Activated CD4-positive, alpha-beta T cell treated with anti-CD3 and anti-CD28 coated beads for 24 hours (primary cell): ENCODE measurements at regions not wholly inside any gene's neighbourhood (a gene's known extent, or its start where the extent isn't known, plus 50 kb on each side); places are given as distances from the start of the nearest gene placed in this dataset.
A peak's percentile ranks its signal among the peaks of the same experiment; 100 is the strongest.
"Not testable (repeated sequence)": the region's sequence is repeated elsewhere in the genome, so short reads cannot be mapped to it uniquely, and the experiment has no call there.

Source experiments
- DNase-seq, 2 donors: peaks; one replicate each; pipeline ENCODE4 v3.0.0-alpha.2; 2020; ENCODE audit warnings: low read depth in 2 of 2

DNA sequence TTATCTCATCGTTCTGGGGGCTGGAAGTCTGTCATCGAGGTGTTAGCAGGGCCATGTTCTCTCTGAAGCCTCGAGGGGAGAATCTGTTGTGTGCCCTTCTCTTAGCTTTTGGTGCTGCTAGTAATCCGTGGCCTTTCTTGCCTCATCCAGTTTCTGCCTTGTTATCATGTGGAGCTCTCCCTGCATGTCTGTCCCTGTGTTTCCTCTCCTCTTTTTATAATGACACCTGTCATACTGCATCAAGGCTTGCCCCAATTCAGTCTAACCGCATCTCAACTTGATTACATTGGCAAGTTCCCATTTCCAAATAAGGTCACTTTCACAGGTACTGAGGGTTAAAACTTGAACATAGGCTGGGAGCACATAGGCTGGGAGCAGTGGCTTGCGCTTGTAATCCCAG, 82.6 kb upstream of the CNIH3 start:
- DNase-seq, result no peak

DNA sequence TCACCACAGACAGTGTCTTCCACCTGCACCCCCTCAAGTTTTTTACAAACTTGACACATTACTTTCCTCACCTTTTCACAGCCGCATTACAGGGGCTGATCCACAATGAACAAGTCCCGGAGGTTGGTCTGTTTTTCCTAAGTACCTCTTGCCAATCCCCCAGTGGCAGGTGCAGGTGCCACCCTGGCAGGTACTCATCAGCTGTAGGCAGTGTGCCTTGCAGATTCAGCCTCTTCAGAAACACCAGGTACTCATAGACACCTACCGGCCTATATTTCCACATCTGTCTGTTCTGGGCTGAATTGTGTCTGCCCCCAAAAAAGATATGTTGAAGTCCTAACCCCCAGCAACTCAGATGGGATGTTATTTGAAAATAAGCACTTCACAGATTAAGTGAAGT, 81.4 kb upstream of the CNIH3 start:
- no peak for DNase-seq

DNA sequence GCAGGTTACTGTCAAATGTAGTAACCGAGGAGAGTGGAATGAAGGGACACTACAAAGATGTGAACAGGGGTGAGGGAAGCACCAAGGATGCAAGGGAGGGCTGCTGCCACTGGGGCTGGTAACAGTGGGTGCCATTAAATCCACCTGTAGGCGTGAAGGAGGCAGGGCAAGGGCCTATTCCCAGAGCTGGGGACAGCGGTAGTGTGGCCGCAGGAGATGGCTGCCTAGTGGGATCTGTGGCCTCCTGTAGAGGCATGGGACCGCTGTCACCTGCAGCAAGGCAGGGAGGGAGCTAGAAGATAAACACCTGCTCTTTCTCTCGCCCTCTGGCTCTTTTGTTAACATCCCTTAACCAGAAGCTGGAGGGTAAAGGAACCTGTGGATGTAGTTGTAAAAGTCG, 80.5 kb upstream of the CNIH3 start:
- no peak for DNase-seq

DNA sequence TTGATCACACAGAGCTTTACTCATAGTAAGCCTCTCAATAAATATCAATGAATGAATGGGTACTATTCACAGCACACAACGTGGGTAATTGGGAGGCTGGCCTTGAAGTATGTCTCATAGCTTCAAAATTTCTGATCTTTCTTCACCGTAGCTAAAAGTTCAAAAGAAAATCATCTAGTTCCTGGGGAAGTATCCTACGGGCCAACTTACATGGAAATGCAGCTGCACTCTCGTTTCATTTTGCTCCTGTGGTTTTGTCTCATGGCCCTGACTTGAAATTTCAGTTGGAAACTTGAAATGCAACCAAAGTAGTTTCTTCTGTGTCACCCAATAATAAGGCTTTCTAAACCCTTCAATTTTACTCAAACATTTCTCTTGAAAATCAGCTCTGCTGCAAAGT, 76.1 kb upstream of the CNIH3 start:
- no peak for DNase-seq

DNA sequence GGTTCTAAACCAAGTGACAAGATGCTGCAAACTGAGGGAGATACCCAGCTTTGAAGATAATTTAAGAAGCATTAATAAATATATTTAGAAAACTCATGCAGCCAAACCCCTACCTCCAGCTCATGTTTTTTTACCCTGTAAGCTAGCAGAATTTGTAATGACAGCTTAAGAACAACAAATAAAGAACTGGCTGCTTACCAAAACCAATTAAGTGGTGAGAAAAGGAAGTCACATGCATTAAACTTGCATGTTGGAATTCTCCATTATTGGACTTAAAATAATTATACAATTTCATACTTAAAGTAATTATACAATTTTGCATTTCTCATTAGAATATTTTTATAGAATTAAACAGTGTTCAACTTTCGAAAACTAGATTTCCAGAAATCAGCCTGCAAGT, 75.6 kb upstream of the CNIH3 start:
- DNase-seq, result no peak

DNA sequence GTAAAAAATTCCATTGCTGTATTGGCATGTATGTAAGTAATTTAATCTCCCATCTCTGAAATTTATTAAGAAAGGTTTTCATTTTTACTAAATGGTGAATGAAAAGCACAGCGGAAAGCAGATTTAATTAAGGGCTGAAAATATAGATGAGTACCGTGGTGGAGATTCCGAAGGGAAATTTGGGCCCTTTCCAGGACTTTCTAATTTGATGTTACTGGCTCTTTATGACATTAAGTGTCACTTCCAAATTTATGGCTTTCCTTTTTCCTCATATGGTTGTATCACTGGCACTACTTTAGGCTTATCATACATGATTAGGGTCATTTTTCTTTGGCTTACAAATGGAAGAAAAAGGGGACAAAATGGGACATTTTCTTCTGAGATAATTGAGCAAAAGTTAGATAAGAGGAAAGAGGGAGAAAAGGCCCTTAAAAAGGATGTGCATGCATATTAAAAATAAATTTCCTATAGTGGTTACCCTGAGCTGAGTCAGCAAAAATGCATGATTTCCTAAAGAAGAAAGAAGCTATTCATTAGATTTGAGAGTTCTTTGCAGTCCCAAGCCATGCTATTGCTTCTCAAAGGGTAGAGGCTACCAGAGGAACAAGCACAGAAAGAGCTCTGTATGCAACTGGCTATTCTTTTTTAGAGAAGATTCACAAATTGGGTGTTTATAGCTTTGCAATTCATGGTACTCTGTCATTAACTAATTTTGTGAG, 74.9 kb upstream of the CNIH3 start:
- DNase-seq, result no peak

DNA sequence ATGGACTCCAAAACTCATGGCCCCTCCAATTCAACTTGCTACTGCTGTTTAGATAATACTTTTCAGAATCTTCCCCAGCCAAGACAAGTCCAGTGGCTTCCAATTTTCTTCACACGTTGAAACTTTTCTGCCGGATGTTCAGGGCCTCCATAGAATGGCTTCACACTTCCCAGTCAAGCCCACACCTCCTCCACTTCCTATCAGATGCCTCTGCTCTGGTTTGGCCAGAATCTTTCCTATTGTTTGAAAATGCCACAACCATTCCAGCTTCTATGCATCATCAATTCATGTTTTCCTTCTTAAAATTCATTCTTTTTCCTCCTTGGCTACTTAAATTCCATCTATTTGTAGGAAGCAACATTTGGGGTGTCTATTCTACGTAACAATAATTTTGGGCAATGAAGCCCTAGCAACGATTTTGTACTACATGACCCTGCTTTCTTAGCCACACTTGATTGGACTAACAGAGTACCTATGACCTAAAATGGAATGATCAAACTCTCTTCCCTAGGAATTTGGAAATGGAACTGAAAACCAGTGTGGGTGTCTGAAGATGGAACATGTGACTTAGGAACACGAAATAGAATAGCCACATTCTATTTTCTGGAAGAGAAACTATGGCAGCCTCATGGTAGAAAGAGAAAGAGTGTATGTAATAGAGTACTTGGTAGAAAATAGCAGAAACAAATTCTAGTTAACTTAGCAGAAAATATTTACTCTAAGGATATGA, 74.1 kb upstream of the CNIH3 start:
- DNase-seq, result no peak

DNA sequence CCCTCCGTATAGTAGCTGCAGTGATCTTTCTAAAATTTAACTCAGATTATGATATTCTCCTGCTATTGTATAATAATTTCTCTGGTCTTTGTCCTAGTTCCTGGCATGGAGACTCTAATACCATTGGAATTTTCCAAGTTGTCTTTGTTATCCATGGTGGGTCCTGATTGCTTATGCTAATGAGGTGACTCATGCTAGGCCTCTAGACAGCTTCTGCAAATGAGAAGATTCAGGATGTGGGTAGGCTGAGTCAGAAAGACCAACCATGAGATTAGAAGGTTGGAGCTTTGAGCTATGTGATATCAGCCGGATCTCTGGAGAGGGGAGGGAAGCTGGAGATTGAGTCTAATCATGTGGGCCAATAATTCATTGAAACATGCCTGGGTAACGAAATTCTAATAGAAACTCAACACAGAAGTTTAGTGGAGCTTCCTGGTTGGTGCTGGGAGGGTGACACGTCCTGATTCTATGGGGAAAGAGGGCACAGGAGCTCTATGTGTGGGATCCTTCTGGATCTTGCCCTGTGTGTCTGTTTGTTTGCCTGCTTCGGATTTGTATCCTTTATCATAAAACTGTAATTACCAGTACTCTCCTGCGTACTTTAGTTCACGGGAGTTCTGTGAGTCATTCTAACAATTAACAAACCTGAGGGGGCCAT, 73.2 kb upstream of the CNIH3 start:
- peak in 1 of 2 donors; percentile 3 for DNase-seq

DNA sequence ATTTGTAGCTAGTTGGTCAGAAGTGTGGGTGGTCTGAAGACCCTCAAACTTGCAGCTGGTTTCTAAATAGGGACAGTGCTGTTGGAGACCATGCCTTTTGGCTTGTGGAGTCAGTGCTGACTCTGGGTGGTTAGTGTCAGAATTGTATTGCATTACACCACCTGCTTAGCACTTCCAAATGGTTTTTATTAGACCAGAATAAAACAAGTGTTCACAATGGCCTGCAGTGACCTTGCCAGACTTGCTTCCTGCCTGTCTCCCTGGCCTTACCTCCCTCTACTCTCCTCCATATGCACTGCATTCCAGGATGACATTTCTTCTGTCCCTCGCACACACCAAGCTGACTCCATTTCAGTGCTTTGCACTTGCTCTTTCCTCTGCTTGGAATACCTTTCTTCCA, 72.7 kb upstream of the CNIH3 start:
- DNase-seq, result no peak

DNA sequence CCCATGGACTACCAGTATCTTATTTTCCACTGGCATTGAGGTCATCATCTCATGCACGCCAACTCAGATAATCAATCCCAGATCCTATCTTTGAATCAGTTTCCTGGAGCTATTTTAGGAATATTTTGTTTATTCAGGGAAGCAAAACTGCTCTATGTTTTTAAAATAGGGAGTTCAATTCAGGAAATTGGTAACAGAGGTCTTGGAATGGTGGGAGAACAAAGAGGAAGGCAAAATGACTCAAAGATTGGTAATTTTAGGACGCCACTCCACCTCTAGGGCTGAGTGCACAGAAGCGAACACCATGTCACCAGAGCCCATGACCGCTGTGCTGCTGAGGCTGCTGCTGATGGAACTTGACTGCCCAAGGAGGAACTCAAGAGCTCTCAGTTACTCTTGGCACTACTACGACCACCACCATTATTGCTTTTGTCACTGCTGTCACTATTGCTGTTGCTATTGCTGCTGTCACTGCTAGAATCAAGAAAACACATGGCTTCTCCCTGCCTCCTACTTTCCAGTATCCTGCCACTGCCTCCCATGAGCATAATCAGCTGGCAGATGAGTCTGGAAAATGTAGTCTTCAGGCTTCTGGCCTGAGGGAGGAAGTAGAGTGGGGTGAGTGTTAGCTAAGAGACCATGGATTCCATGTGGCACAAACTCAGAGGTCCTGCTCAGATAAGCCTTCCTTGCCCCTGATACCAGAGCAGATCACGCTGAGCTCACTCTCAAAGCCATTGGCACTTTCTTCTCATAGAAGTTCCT, 71.6 kb upstream of the CNIH3 start:
- no peak for DNase-seq

DNA sequence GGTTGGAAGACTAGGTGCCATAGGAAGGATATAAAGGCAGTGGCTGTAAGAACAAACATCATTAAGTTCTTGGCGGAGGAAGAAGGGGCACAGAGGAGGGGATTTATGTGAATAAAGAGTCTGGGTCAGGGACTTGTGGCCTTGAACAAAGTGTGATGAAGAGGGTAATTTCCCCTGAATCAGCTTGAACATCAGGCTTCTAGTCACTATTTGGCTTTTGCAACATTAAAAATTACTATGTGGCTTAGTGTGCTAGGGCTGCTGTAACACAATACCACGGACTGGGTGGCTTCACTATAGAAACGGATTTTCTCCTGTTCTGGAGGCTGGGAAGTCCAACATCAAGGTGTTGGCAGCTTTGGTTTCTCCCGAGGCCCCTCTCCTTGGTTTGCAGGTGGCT, 70.5 kb upstream of the CNIH3 start:
- DNase-seq, result no peak

DNA sequence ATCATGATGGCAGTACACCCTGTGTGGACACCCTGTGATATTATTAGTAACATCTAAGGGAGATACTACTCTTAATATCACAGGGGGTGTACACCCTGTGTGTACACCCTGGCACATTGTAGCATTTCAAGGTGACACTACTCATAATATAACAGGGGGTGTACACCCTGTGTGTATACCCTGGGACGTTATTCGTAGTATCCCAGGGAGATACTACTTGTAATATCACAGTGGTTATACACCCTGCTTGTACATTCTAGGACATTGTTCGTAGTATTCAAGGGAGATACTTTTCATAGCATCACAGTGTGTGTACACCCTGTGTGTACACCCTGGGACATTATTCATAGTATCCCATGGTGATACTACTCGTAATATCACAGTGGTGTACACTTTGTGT, 67.4 kb upstream of the CNIH3 start:
- DNase-seq, result no peak

DNA sequence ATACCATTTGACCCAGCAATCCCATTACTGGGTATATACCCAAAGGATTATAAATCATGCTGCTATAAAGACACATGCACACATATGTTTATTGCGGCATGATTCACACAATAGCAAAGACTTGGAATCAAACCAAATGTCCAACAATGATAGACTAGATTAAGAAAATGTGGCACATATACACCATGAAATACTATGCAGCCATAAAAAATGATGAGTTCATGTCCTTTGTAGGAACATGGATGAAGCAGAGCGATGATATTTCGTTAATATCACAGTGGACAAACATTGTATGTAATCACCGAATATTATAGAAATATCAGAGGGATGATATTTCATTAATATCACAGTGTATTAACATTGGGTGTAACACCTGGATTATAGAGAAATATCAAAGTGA, 64.9 kb upstream of the CNIH3 start:
- not testable (repeated sequence) for DNase-seq

DNA sequence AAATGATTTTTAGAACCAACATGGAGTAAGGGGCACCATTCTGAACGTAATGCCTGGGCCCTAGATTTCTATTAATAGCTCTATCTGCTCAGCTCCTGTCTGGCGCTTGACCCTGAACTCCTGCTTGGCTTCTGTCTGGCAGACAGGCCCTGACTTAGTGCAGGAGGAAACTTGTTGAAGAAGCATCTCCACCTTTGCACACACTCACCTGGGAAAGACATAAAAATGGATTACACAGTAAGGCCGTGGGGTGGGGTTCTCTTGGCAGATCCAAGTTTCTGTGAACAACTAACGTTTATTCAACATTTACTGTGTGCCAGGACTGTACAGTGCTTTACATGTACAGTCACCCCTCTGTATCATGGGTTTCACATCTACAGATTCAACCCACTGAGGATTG, 62.1 kb upstream of the CNIH3 start:
- no peak for DNase-seq

DNA sequence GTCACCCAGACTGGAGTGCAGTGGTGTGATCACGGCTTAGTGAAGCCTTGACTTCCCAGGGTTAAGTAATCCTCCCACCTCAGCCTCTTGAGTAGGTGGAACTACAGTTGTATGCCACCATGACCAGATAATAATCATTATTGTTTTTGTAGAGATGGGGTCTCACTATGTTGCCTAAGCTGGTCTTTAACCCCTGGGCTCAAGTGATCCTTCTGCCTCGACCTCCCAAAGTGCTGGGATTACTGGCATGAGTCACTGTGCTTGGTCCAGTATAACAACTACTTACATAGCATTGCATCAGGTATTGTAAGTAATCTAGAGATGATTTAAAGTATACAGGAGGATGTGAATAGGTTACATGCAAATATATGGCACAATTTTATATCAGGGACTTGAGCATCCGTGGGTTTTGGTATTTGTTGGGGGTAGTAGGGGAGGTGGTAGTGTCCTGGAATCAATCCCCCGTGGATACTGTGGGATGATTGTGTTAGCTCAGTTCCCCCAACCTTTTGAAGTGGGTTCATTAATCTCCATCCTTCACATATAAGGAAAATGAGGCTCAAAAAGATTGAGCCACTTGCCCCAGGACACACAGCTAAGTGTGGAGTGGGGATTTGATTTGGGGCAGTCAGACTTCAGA, 61.4 kb upstream of the CNIH3 start:
- no peak for DNase-seq

DNA sequence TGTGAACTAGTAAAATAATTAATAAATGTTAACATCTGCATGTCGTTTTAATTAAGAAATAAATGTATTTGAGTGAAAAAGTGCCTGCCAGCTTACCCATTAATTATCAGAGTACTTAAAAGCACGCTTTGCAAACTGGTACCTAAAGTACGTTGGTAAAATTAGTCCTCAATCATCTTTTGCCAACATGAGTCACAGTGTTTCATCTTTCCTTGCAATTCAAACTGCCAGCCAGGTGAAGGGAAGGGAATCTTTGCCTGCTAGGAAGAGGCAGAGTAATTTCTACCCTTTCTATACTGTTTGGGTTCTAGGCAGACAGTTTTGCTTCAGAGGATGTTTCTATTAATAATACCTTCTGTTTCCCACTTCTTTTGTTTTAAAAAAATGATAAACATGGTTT, 57.2 kb upstream of the CNIH3 start:
- no peak for DNase-seq

DNA sequence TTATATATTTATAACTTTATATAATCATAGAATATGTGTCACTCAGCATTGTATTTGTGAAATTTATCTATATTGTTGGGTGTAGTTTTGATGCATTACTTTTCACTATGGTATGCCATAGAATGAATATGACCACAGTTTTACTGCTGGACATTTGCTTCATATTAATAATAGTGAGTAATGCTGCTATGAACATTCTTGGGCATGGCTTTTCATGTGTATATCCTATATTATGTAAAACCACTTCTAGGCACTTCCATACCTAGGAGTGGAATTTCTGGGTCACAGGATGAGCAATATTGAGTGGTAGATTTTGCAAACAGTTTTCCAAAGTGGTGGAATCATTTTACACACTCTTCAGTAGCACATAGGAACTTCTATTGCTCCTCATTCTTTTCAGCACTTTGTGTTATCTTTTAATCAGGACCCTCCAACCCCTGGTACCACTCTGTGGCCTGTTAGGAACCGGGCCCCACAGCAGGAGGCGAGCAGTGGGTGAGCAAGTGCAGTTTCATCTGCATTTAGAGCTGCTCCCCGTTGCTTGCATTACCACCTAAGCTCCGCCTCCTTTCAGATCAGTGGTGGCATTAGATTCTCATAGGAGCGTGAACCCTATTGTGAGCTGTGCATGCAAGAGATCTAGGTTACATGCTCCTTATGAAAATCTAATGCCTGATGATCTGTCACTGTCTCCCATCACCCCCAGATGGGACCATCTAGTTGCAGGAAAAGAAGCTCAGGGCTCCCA, 56.0 kb upstream of the CNIH3 start:
- DNase-seq, result no peak

DNA sequence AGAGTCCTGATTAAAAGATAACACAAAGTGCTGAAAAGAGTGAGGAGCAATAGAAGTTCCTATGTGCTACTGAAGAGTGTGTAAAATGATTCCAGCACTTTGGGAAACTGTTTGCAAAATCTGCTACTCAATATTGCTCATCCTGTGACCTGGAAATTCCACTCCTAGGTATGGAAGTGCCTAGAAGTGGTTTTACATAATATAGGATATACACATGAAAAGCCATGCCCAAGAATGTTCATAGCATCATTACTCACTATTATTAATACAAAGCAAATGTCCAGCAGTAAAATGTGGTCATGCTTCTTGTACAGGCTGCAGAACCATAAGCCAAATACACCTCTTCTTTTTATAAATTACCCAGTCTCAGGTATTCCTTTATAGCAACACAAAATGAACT, 53.2 kb upstream of the CNIH3 start:
- DNase-seq, result not testable (repeated sequence)

DNA sequence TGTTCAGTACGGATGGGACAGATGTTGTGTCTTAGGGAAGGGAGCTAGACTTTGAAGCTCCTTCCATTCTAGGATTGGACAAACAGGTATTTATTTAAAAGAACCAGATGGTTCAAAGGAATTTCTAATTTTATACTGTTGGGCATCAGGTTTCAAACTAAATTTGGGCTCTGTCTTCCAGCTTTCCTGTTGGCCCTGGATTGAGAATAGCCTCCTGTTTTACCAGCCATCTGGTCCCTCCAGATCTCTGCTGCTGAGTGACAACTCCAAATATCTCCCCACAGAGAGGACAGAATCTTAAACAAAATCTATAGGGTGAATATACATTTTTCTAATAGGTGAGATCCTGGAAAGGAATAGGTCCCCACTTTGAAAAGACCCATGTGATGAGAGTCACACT, 52.5 kb upstream of the CNIH3 start:
- DNase-seq, result no peak

DNA sequence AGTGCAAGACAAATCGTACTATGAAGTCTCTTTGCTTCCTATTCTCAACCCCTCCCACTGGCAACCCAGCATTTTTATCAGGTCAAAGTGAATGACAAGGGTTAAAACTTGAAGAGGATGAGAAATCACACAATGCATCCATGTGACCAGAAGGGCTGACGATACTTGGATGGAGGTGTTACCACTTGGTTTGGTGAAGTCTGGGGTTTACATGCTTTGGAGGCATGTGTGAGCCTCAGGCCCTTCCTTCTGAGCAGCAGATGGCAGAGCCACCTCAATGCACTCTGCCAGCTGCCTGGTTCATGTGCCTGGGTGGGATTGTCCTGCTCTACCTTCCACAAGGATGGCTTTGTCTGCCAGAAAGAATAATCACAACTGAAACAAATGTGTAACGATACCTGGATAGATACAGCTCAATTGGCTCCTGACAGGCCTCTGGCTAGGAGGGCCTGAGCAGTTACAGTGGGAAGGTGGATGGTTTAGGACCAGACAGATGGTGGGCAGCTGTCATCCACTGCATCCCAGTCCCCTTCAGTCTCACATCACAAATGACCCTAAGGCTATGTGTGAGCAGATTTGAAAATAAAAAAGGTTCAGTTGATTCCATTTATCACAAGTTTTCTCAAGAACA, 51.5 kb upstream of the CNIH3 start:
- DNase-seq, result no peak

DNA sequence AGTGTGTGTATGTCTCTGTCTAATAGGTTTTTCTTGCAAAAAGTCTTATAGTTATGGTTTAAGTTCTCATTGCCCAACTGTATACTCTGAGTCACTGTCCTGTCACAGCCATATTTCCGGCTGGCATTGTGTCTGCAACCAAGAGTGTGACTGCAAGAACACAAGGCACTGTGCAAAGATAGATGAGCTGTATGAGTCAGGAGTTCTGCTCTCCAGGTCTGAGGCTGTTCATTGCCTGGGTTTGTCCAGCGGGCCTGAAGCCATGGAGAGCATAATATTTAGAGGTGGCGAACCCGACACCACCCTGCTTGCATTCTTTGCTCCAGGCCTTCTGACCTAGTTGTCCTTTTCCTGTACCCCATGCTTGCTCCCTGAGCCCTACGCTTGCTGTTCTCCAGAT, 50.9 kb upstream of the CNIH3 start:
- no peak for DNase-seq
